Vagina (tissue), 2 donors: ENCODE measurements at regions not wholly inside any gene's neighbourhood (a gene's known extent, or its start where the extent isn't known, plus 50 kb on each side); places are given as distances from the start of the nearest gene placed in this dataset.

Experiments used
- POLR2AphosphoS5 ChIP-seq, 2 donors: sonication (generic); formaldehyde crosslinking; IDR thresholded peaks; one replicate each; pipeline ENCODE4 v1.9.0; 2017; ENCODE audit warnings: antibody characterized with exemption in 2 of 2, mild to moderate bottlenecking in 2 of 2, low read depth in 1 of 2; ENCODE audit not compliant: insufficient read depth in 1 of 2
- TF ChIP-seq, protein P1 (sequence below), 3 experiments: fragments of 450-650 bp in 2 of 3; fragments of 200-600 bp in 1 of 3; sonication (generic) in 1 of 3; IDR thresholded peaks; one replicate each; pipeline ENCODE4 v1.5.1; 2017 to 2019; ENCODE audit warnings: antibody characterized with exemption in 3 of 3, mild to moderate bottlenecking in 2 of 3, moderate library complexity in 2 of 3

DNA sequence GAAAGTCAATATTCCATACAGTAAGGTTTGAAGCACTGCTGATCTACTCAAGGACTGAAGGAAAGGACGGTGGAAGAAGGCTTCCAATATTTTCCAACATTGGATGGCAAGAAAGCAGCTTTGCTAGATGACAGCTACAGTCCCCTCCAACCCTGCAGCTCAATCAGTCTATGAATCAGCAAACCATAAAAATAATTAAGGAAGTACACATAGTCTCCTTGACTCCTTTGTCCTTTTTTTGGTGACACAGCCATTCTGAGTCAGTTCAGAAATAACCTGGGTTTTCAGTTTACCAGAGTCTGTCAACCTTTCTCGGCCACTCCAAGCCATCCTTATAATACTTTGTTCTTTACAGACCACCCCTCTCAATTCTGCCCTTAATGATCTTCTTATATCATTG lies 232.5 kb downstream of the IBTK start:
- TF ChIP-seq, protein P1, sequence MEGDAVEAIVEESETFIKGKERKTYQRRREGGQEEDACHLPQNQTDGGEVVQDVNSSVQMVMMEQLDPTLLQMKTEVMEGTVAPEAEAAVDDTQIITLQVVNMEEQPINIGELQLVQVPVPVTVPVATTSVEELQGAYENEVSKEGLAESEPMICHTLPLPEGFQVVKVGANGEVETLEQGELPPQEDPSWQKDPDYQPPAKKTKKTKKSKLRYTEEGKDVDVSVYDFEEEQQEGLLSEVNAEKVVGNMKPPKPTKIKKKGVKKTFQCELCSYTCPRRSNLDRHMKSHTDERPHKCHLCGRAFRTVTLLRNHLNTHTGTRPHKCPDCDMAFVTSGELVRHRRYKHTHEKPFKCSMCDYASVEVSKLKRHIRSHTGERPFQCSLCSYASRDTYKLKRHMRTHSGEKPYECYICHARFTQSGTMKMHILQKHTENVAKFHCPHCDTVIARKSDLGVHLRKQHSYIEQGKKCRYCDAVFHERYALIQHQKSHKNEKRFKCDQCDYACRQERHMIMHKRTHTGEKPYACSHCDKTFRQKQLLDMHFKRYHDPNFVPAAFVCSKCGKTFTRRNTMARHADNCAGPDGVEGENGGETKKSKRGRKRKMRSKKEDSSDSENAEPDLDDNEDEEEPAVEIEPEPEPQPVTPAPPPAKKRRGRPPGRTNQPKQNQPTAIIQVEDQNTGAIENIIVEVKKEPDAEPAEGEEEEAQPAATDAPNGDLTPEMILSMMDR (IDR thresholded peaks at IDR 0.05) = no peak
- TF ChIP-seq POLR2AphosphoS5 (IDR thresholded peaks at IDR 0.05; ENCODE audit: insufficient read depth in 1 of 2, low read depth in 1 of 2) = no peak
